ENCODE measurements at regions not wholly inside any gene's neighbourhood (a gene's known extent, or its start where the extent isn't known, plus 50 kb on each side); places are given as distances from the start of the nearest gene placed in this dataset.

DNA sequence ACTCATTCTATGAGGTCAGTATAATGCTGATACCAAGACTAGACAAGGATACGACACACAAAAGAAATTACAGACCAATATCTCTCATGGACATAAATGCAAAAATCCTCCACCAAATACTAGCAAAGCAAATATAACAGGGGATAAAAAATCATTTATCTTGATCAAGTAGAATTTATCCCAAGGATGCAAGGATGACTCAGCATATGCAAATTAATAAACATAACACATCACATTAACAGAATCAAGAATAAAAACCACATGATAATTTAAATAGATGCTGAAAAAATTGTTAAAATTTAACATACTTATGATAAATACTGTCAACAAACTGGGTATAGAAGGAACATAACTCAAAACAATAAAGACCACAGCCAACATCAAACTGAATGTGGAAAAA, 69.4 kb upstream of the GABRA2 start:
- TF ChIP-seq, protein P1, sequence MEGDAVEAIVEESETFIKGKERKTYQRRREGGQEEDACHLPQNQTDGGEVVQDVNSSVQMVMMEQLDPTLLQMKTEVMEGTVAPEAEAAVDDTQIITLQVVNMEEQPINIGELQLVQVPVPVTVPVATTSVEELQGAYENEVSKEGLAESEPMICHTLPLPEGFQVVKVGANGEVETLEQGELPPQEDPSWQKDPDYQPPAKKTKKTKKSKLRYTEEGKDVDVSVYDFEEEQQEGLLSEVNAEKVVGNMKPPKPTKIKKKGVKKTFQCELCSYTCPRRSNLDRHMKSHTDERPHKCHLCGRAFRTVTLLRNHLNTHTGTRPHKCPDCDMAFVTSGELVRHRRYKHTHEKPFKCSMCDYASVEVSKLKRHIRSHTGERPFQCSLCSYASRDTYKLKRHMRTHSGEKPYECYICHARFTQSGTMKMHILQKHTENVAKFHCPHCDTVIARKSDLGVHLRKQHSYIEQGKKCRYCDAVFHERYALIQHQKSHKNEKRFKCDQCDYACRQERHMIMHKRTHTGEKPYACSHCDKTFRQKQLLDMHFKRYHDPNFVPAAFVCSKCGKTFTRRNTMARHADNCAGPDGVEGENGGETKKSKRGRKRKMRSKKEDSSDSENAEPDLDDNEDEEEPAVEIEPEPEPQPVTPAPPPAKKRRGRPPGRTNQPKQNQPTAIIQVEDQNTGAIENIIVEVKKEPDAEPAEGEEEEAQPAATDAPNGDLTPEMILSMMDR (conservative IDR thresholded peaks at IDR 0.05), result no peak
- H3K9me3 ChIP-seq (ENCODE audit: control insufficient read depth, low read depth, low read length), result no peaks in the 10 kb centered on the region
- no peak overlapping the region for H3K4me2 ChIP-seq (ENCODE audit: insufficient read depth, insufficient read length, low read length)
- no peak overlapping the region for H3K14ac ChIP-seq (ENCODE audit: insufficient read depth, low read length)
- no peak overlapping the region for H3K4ac ChIP-seq (ENCODE audit: low read depth, low read length)
- H2BK5ac ChIP-seq (ENCODE audit: insufficient read length, low read length), result no peak overlapping the region
- H2AK5ac ChIP-seq (ENCODE audit: insufficient read length, low read length), result no peak overlapping the region
- H3K56ac ChIP-seq (ENCODE audit: insufficient read length, low read depth, low read length), result no peak overlapping the region
- H3K4me1 Mint-ChIP-seq, result no peaks in the 10 kb centered on the region
- H3K18ac ChIP-seq (ENCODE audit: insufficient read length, low read depth, low read length), result no peak overlapping the region
- peaks cover 0 to 10% (median 0%) of the 10 kb centered on the region in 3 experiments; a peak in 2 of 7 replicates for H3K36me3 Mint-ChIP-seq (ENCODE audit: insufficient read depth in 1 of 3, low read depth in 3 of 3)
- no peaks in the 10 kb centered on the region for H3K79me1 ChIP-seq (ENCODE audit: insufficient read depth, low read depth, low read length, poor library complexity, severe bottlenecking)
- no peak overlapping the region for H4K8ac ChIP-seq (replicated peaks; ENCODE audit: insufficient read length, low read depth, low read length)
- no peak overlapping the region for H2BK15ac ChIP-seq (ENCODE audit: low read depth, low read length)
- no peak overlapping the region for H3K27ac Mint-ChIP-seq
- no peak overlapping the region for H4K5ac ChIP-seq (ENCODE audit: insufficient read length, low read depth, low read length)
- no peak overlapping the region for H3K23ac ChIP-seq (ENCODE audit: insufficient read length, low read depth, low read length)
- H3K23me2 ChIP-seq (ENCODE audit: insufficient read length, low read depth, low read length, poor library complexity, severe bottlenecking), result no peaks in the 10 kb centered on the region
- H4K91ac ChIP-seq (ENCODE audit: insufficient read length, low read depth, low read length), result no peak overlapping the region
- H3T11ph ChIP-seq (ENCODE audit: low read length), result no peak overlapping the region
- no peak overlapping the region for H3K9ac ChIP-seq (ENCODE audit: extremely low read depth, insufficient read length, low read length)
- H2BK20ac ChIP-seq (ENCODE audit: low read depth, low read length, poor library complexity, severe bottlenecking), result no peak overlapping the region
- peaks cover 9 to 10% of the 10 kb centered on the region in 2 experiments; a peak in 4 of 5 replicates for H3K9me3 Mint-ChIP-seq
- no peak overlapping the region for H2BK120ac ChIP-seq (ENCODE audit: low read depth, low read length, poor library complexity, severe bottlenecking)
- no peak overlapping the region for H2AFZ ChIP-seq (ENCODE audit: low read length)
- H2BK12ac ChIP-seq (ENCODE audit: insufficient read length, low read depth, low read length), result no peak overlapping the region
- no peak overlapping the region for H3K4me3 Mint-ChIP-seq
- no peaks in the 10 kb centered on the region for H3K27me3 Mint-ChIP-seq (ENCODE audit: low read depth)
- no peaks in the 10 kb centered on the region for H3K4me1 ChIP-seq (ENCODE audit: insufficient read depth, low read length)
- H3K27me3 ChIP-seq (ENCODE audit: insufficient read depth, low read length), result no peaks in the 10 kb centered on the region
- no CpG with 5 or more reads among the region's 1 CpG for WGBS (ENCODE audit: extremely low coverage, insufficient read length, low lambda C conversion rate)
- no peaks in the 10 kb centered on the region for H4K20me1 ChIP-seq (ENCODE audit: control insufficient read depth, insufficient read depth, insufficient read length)
- H3K27ac ChIP-seq (ENCODE audit: insufficient read length, low read depth, low read length), result no peak overlapping the region
- H3K79me2 ChIP-seq (ENCODE audit: insufficient read depth, low read length), result no peaks in the 10 kb centered on the region
- no peak for DNase-seq
